HG02870 (cell line): ENCODE measurements at regions not wholly inside any gene's neighbourhood (a gene's known extent, or its start where the extent isn't known, plus 50 kb on each side); places are given as distances from the start of the nearest gene placed in this dataset.
"Not testable (repeated sequence)": the region's sequence is repeated elsewhere in the genome, so short reads cannot be mapped to it uniquely, and the experiment has no call there.

Experiments
- ATAC-seq: cut with Tn5 transposase; IDR thresholded peaks from one replicate; pipeline ENCODE4 v1.9.1; 2021; ENCODE audit warnings: mild to moderate bottlenecking, moderate library complexity; ENCODE audit not compliant: unreplicated experiment

- ATAC-seq, result no peak
Observed at GRCh38 chr6:37580176-37580955, 80.7 kb upstream of the CCDC167 start.

GRCh38 chr6:37579444-37580067 lies 79.9 kb upstream of the CCDC167 start:
- ATAC-seq, result no peak

GRCh38 chr6:37578104-37578503 lies 78.4 kb upstream of the CCDC167 start:
- ATAC-seq, result no peak

- ATAC-seq, result no peak
Observed at GRCh38 chr6:37576336-37576737, 76.6 kb upstream of the CCDC167 start.

GRCh38 chr6:37575221-37575620 lies 75.5 kb upstream of the CCDC167 start:
- no peak for ATAC-seq

GRCh38 chr6:37572334-37572733 lies 72.6 kb upstream of the CCDC167 start:
- ATAC-seq, result no peak

GRCh38 chr6:37570482-37571133 lies 70.9 kb upstream of the CCDC167 start:
- ATAC-seq, result no peak

GRCh38 chr6:37569743-37570481 lies 70.2 kb upstream of the CCDC167 start:
- ATAC-seq, result no peak

GRCh38 chr6:37569317-37569716 lies 69.6 kb upstream of the CCDC167 start:
- ATAC-seq, result no peak

- ATAC-seq, result no peak
Observed at GRCh38 chr6:37566950-37567349, 67.3 kb upstream of the CCDC167 start.

- ATAC-seq, result peak; percentile 37
Observed at GRCh38 chr6:37566111-37566949, 66.6 kb upstream of the CCDC167 start.

- no peak for ATAC-seq
Observed at GRCh38 chr6:37565267-37566110, 65.8 kb upstream of the CCDC167 start.

- not testable (repeated sequence) for ATAC-seq
Observed at GRCh38 chr6:37562926-37563288, 63.2 kb upstream of the CCDC167 start.

GRCh38 chr6:37561361-37561760 lies 61.7 kb upstream of the CCDC167 start:
- ATAC-seq, result no peak

GRCh38 chr6:37560737-37561103 lies 61.0 kb upstream of the CCDC167 start:
- ATAC-seq, result no peak

GRCh38 chr6:37559501-37559900 lies 59.8 kb upstream of the CCDC167 start:
- no peak for ATAC-seq

GRCh38 chr6:37559050-37559449 lies 59.4 kb upstream of the CCDC167 start:
- no peak for ATAC-seq

- no peak for ATAC-seq
Observed at GRCh38 chr6:37558646-37559045, 59.0 kb upstream of the CCDC167 start.

- no peak for ATAC-seq
Observed at GRCh38 chr6:37558168-37558567, 58.5 kb upstream of the CCDC167 start.

GRCh38 chr6:37557645-37558114 lies 58.0 kb upstream of the CCDC167 start:
- ATAC-seq, result no peak
